Keratinocyte (primary cell): ENCODE measurements at regions not wholly inside any gene's neighbourhood (a gene's known extent, or its start where the extent isn't known, plus 50 kb on each side); places are given as distances from the start of the nearest gene placed in this dataset.

ENCODE experiments used
- DNase-seq: peaks from one replicate; pipeline ENCODE4 v3.0.0-alpha.2; 2011; ENCODE audit warnings: low read depth, missing footprints, low spot score
- FAIRE-seq: peaks from 2 replicates; lab custom pipeline; 2011; peaks lifted over from hg19 to GRCh38; lab: Jason Lieb, UNC
- H2AFZ ChIP-seq: 2 replicates; pipeline ENCODE4 v1.6.0; 2012; ENCODE audit warnings: low read length, control low read depth, inconsistent platforms; ENCODE audit not compliant: control insufficient read depth
- H3K27ac ChIP-seq: 2 replicates; pipeline ENCODE4 v1.5.1; 2011; ENCODE audit warnings: low read length; ENCODE audit not compliant: control insufficient read depth, insufficient read depth
- H3K27me3 ChIP-seq: 3 replicates; pipeline ENCODE4 v1.6.0; 2011; ENCODE audit warnings: low read length; ENCODE audit not compliant: control insufficient read depth, insufficient read depth; ENCODE audit errors: extremely low read depth
- H3K36me3 ChIP-seq, 2 experiments: 2 replicates in 1 of 2; 3 replicates in 1 of 2; pipeline ENCODE4 v1.5.1; 2011; ENCODE audit warnings: low read length in 2 of 2, mild to moderate bottlenecking in 1 of 2; ENCODE audit not compliant: control insufficient read depth in 2 of 2, insufficient read depth in 2 of 2; ENCODE audit errors: extremely low read depth in 1 of 2
- H3K4me1 ChIP-seq: 3 replicates; pipeline ENCODE4 v1.5.1; 2011; ENCODE audit warnings: low read length; ENCODE audit not compliant: control insufficient read depth, insufficient read depth; ENCODE audit errors: extremely low read depth
- H3K4me2 ChIP-seq: 3 replicates; pipeline ENCODE4 v1.6.0; 2011; ENCODE audit warnings: low read depth, low read length; ENCODE audit not compliant: control insufficient read depth, insufficient read depth; ENCODE audit errors: extremely low read depth
- H3K4me3 ChIP-seq, 3 experiments: fragments of 200-600 bp in 1 of 3; sonication (generic) in 1 of 3; 2 replicates in 2 of 3; 3 replicates in 1 of 3; pipeline ENCODE4 v1.5.1; 2011 to 2016; ENCODE audit warnings: low read length in 3 of 3, mild to moderate bottlenecking in 3 of 3, control low read depth in 2 of 3, inconsistent platforms in 1 of 3, low read depth in 1 of 3, mixed read lengths in 1 of 3, mixed run types in 1 of 3, moderate library complexity in 1 of 3; ENCODE audit not compliant: control insufficient read depth in 2 of 3, insufficient read depth in 2 of 3; ENCODE audit errors: extremely low read depth in 1 of 3
- H3K79me2 ChIP-seq: 2 replicates; pipeline ENCODE4 v1.6.0; 2012; ENCODE audit warnings: low read length; ENCODE audit not compliant: control insufficient read depth, insufficient read depth
- H3K9ac ChIP-seq: 3 replicates; pipeline ENCODE4 v1.6.0; 2011; ENCODE audit warnings: low read length; ENCODE audit not compliant: control insufficient read depth, insufficient read depth; ENCODE audit errors: extremely low read depth
- H3K9me1 ChIP-seq: 3 replicates; pipeline ENCODE4 v1.6.0; 2011; ENCODE audit warnings: low read length; ENCODE audit not compliant: control insufficient read depth, insufficient read depth; ENCODE audit errors: extremely low read depth
- H3K9me3 ChIP-seq: 2 replicates; pipeline ENCODE4 v1.5.1; 2012; ENCODE audit warnings: low read depth, low read length; ENCODE audit not compliant: control insufficient read depth
- H4K20me1 ChIP-seq: 3 replicates; pipeline ENCODE4 v1.6.0; 2011; ENCODE audit warnings: low read length; ENCODE audit not compliant: control insufficient read depth, insufficient read depth; ENCODE audit errors: extremely low read depth
- CTCF ChIP-seq, 3 experiments: IDR thresholded peaks in 1 of 3; conservative IDR thresholded peaks in 1 of 3; optimal IDR thresholded peaks in 1 of 3; 2 replicates in 2 of 3; 3 replicates in 1 of 3; pipeline versions ENCODE3 to v1.5.1; 2011; ENCODE audit warnings: low read length in 3 of 3, mild to moderate bottlenecking in 3 of 3, moderate library complexity in 2 of 3, control low read depth in 1 of 3, inconsistent platforms in 1 of 3; ENCODE audit not compliant: insufficient read depth in 2 of 3; ENCODE audit errors: extremely low read depth in 1 of 3
- EZH2 ChIP-seq: IDR thresholded peaks from one replicate; pipeline ENCODE4 v1.6.1; 2012; ENCODE audit warnings: inconsistent platforms, mild to moderate bottlenecking, low read length, moderate library complexity
- dilution Hi-C: fragments of 300-500 bp; cut with MboI; formaldehyde crosslinking; loops from one replicate; pipeline ENCODE4 v1.7.0; 2020; ENCODE audit warnings: low sequenced_read_pairs; ENCODE audit not compliant: extremely low pct_ligation_motif_present

- dilution Hi-C loops = no loop called here
- Histone ChIP-seq H3K9me1 (peaks cover 5% of the 10 kb centered on the region), H3K9ac (no peak overlapping the region), H2AFZ (no peak overlapping the region), H3K27ac (peak overlapping the region; percentile 86), H3K4me1 (peaks cover 53% of the 10 kb centered on the region), H3K36me3 (no peaks in the 10 kb centered on the region), H3K79me2 (no peaks in the 10 kb centered on the region), H3K27me3 (no peaks in the 10 kb centered on the region), H3K9me3 (no peaks in the 10 kb centered on the region), H4K20me1 (no peaks in the 10 kb centered on the region), H3K4me3 (no peak overlapping the region), H3K4me2 (no peak overlapping the region)
- no peak for TF ChIP-seq EZH2
- no peak for TF ChIP-seq CTCF (optimal IDR thresholded peaks at IDR 0.05 in 1 of 3, IDR thresholded peaks at IDR 0.05 in 1 of 3, conservative IDR thresholded peaks at IDR 0.05 in 1 of 3; ENCODE audit: extremely low read depth in 1 of 3, insufficient read depth in 2 of 3, low read length in 3 of 3)
- no peak for DNase-seq
- FAIRE-seq = no peak
Measured at GRCh38 chr2:236744716-236745115, 175.1 kb downstream of the ACKR3 start.

- peak overlapping the region in 2 of 3 experiments; percentile 7 to 21 for H3K4me3 ChIP-seq
- H3K4me2 ChIP-seq = peak overlapping the region; percentile 75
- H4K20me1 ChIP-seq = no peaks in the 10 kb centered on the region
- H3K9me3 ChIP-seq = no peaks in the 10 kb centered on the region
- peak overlapping the region; percentile 55 for H3K9ac ChIP-seq
- H3K27me3 ChIP-seq = no peaks in the 10 kb centered on the region
- no peaks in the 10 kb centered on the region for H3K79me2 ChIP-seq
- H2AFZ ChIP-seq = no peak overlapping the region
- peak overlapping the region; percentile 86 for H3K27ac ChIP-seq
- dilution Hi-C loops = no loop called here
- peaks cover 5% of the 10 kb centered on the region for H3K9me1 ChIP-seq
- FAIRE-seq (peak; percentile 100), DNase-seq (peak; percentile 87)
- TF ChIP-seq EZH2 (no peak), CTCF (optimal IDR thresholded peaks at IDR 0.05 in 1 of 3, IDR thresholded peaks at IDR 0.05 in 1 of 3, conservative IDR thresholded peaks at IDR 0.05 in 1 of 3; ENCODE audit: extremely low read depth in 1 of 3, insufficient read depth in 2 of 3, low read length in 3 of 3) (peak in 2 of 3 experiments; percentile 6 to 21)
- H3K36me3 ChIP-seq = no peaks in the 10 kb centered on the region
- peaks cover 53% of the 10 kb centered on the region for H3K4me1 ChIP-seq
Measured at GRCh38 chr2:236745420-236746210, 176.0 kb downstream of the ACKR3 start.
